NCI-H1105 treated with DMSO at 0.1 percent for 48 hours (cell line): ENCODE measurements at regions not wholly inside any gene's neighbourhood (a gene's known extent, or its start where the extent isn't known, plus 50 kb on each side); places are given as distances from the start of the nearest gene placed in this dataset.
"Not testable (repeated sequence)": the region's sequence is repeated elsewhere in the genome, so short reads cannot be mapped to it uniquely, and the experiment has no call there.

Source experiments
- DNase-seq: peaks from one replicate; lab custom pipeline; 2025; lab: John Stamatoyannopoulos, UW

GRCh38 chr5:36529142-36529541 lies 77.3 kb upstream of the SLC1A3 start:
- DNase-seq, result no peak

- no peak for DNase-seq
Measured at GRCh38 chr5:36530215-36530614, 76.2 kb upstream of the SLC1A3 start.

- no peak for DNase-seq
Measured at GRCh38 chr5:36531401-36531800, 75.0 kb upstream of the SLC1A3 start.

- DNase-seq, result no peak
Measured at GRCh38 chr5:36535378-36535777, 71.0 kb upstream of the SLC1A3 start.

- no peak for DNase-seq
Measured at GRCh38 chr5:36535859-36536615, 70.4 kb upstream of the SLC1A3 start.

- no peak for DNase-seq
Measured at GRCh38 chr5:36536616-36537005, 69.8 kb upstream of the SLC1A3 start.

GRCh38 chr5:36537724-36538123 lies 68.7 kb upstream of the SLC1A3 start:
- DNase-seq, result no peak

GRCh38 chr5:36552651-36553393 lies 53.6 kb upstream of the SLC1A3 start:
- DNase-seq, result no peak

GRCh38 chr5:36555035-36555434 lies 51.4 kb upstream of the SLC1A3 start:
- not testable (repeated sequence) for DNase-seq
